Lung (tissue), 12 donors: ENCODE measurements at regions not wholly inside any gene's neighbourhood (a gene's known extent, or its start where the extent isn't known, plus 50 kb on each side); places are given as distances from the start of the nearest gene placed in this dataset. TPM values are rescaled to one million over a fixed set of nuclear protein-coding genes. Genes with fewer than 3 reads are reported as not detected.

Experiments
- ATAC-seq: fragments of 200-7000 bp; cut with Tn5 transposase; one replicate; pipeline ENCODE4 v1.9.1; 2020; ENCODE audit warnings: moderate number of reproducible peaks; ENCODE audit not compliant: insufficient read depth, low FRiP score
- DNase-seq, 3 donors: peaks; one replicate each; pipeline ENCODE4 v3.0.0-alpha.2; 2013 to 2017
- H3K27ac ChIP-seq, 2 donors: one replicate each; pipeline ENCODE4 v1.5.1; 2013; ENCODE audit warnings: mild to moderate bottlenecking in 2 of 2, moderate library complexity in 2 of 2, control low read depth in 1 of 2, inconsistent platforms in 1 of 2, low read depth in 1 of 2, low read length in 1 of 2
- H3K27me3 ChIP-seq, 3 donors: one replicate each; pipeline ENCODE4 v1.5.1; 2013; ENCODE audit warnings: low read length in 2 of 3; ENCODE audit not compliant: control insufficient read depth in 3 of 3, insufficient read depth in 3 of 3
- H3K36me3 ChIP-seq, 4 donors: one replicate each; pipeline ENCODE4 v1.5.1; 2013; ENCODE audit warnings: low read length in 4 of 4, mild to moderate bottlenecking in 1 of 4, moderate library complexity in 1 of 4; ENCODE audit not compliant: control insufficient read depth in 4 of 4, insufficient read depth in 4 of 4
- H3K4me1 ChIP-seq, 5 donors: one replicate each; pipeline ENCODE4 v1.5.1; 2013; ENCODE audit warnings: low read length in 5 of 5, mild to moderate bottlenecking in 2 of 5, moderate library complexity in 1 of 5; ENCODE audit not compliant: control insufficient read depth in 5 of 5, insufficient read depth in 5 of 5
- H3K4me3 ChIP-seq: one replicate; pipeline ENCODE4 v1.5.1; 2013; ENCODE audit warnings: mild to moderate bottlenecking, control low read depth, moderate library complexity
- H3K9ac ChIP-seq, 2 donors: one replicate each; pipeline ENCODE4 v1.5.1; 2013; ENCODE audit warnings: low read length in 2 of 2, control low read depth in 1 of 2; ENCODE audit not compliant: insufficient read depth in 1 of 2
- H3K9me3 ChIP-seq, 4 donors: one replicate each; pipeline ENCODE4 v1.5.1; 2013; ENCODE audit warnings: low read length in 3 of 4, mild to moderate bottlenecking in 1 of 4, moderate library complexity in 1 of 4; ENCODE audit not compliant: control insufficient read depth in 4 of 4, insufficient read depth in 3 of 4
- CTCF ChIP-seq: IDR thresholded peaks from 2 replicates; pipeline ENCODE4 v1.5.1; 2012; ENCODE audit warnings: mild to moderate bottlenecking; ENCODE audit errors: control extremely low read depth, extremely low read depth
- WGBS, 2 donors: extraction: QIAGEN DNeasy Blood & Tissue Kit; methylation state at CpG; one replicate each; pipeline ENCODE4 v1.1.7; 2013; 5-methylcytosine and 5-hydroxymethylcytosine counted together
- small RNA-seq: library from RNA; depleted of rRNA; stranded (forward); fragments of <200 nt; gene quantifications from one replicate; pipeline ENCODE3, GENCODE V24; 2014; ENCODE audit warnings: low replicate concordance
- donor health status: control.
- donor health status: control.
- donor health status: Bipolar disorder and iron deficiency.
- donor health status: healthy.
- donor health status: DM: yes; HTN: yes; CAD: no.

- H3K36me3 ChIP-seq, result no peaks in the 10 kb centered on the region
- no peaks in the 10 kb centered on the region for H3K27me3 ChIP-seq
- no peaks in the 10 kb centered on the region for H3K4me1 ChIP-seq
- ATAC-seq (no peak), DNase-seq (peak in 1 of 3 donors; percentile 0)
- no peak overlapping the region for H3K4me3 ChIP-seq
- peaks cover 0 to 4% (median under 1%) of the 10 kb centered on the region in 4 donors for H3K9me3 ChIP-seq
- 71 to 76% methylated on average over 5 of the region's 5 CpGs for WGBS, 2 donors
- H3K27ac ChIP-seq, result no peak overlapping the region
- H3K9ac ChIP-seq, result no peak overlapping the region
- TF ChIP-seq CTCF, result no peak
These were observed 63.3 kb upstream of the ANXA10 start for GRCh38 chr4:168028970-168029597.

GRCh38 chr4:168037676-168038075 is 54.7 kb upstream of the ANXA10 start:
- WGBS, 2 donors, result 87 to 90% methylated on average over 2 of the region's 2 CpGs
- TF ChIP-seq CTCF, result no peak
- no peak for ATAC-seq
- Histone ChIP-seq H3K27ac (no peak overlapping the region), H3K27me3 (no peaks in the 10 kb centered on the region), H3K9me3 (no peaks in the 10 kb centered on the region), H3K36me3 (no peaks in the 10 kb centered on the region), H3K4me3 (no peak overlapping the region), H3K4me1 (no peaks in the 10 kb centered on the region), H3K9ac (no peak overlapping the region)
- DNase-seq, result no peak

GRCh38 chr4:168039593-168039992 is 52.7 kb upstream of the ANXA10 start:
- DNase-seq, result no peak
- H3K27ac ChIP-seq, result no peak overlapping the region
- H3K9me3 ChIP-seq, result no peaks in the 10 kb centered on the region
- no peak overlapping the region for H3K4me3 ChIP-seq
- no peaks in the 10 kb centered on the region for H3K4me1 ChIP-seq
- no peaks in the 10 kb centered on the region for H3K27me3 ChIP-seq
- 81 to 89% methylated on average over 1 of the region's 1 CpG for WGBS, 2 donors
- TF ChIP-seq CTCF, result no peak
- no peaks in the 10 kb centered on the region for H3K36me3 ChIP-seq
- no peak for ATAC-seq
- no peak overlapping the region for H3K9ac ChIP-seq

Small RNA genes lying in the stretch of these regions (small RNA-seq; reads per million reads assigned to genes)
- not detected for gene RN7SL776P
